ENCODE measurements at regions not wholly inside any gene's neighbourhood (a gene's known extent, or its start where the extent isn't known, plus 50 kb on each side); places are given as distances from the start of the nearest gene placed in this dataset.

GRCh38 chr1:244969355-244970235 is 105.3 kb upstream of the HNRNPU start:
- TF ChIP-seq CTCF (IDR thresholded peaks at IDR 0.05) (no peak), ZFX (IDR thresholded peaks at IDR 0.05; ENCODE audit: borderline replicate concordance) (no peak)
